HG03060 (cell line): ENCODE measurements at regions not wholly inside any gene's neighbourhood (a gene's known extent, or its start where the extent isn't known, plus 50 kb on each side); places are given as distances from the start of the nearest gene placed in this dataset.

Experiments used
- ATAC-seq: cut with Tn5 transposase; IDR thresholded peaks from one replicate; pipeline ENCODE4 v1.9.1; 2021; ENCODE audit warnings: low read depth, moderate number of reproducible peaks; ENCODE audit not compliant: unreplicated experiment

DNA sequence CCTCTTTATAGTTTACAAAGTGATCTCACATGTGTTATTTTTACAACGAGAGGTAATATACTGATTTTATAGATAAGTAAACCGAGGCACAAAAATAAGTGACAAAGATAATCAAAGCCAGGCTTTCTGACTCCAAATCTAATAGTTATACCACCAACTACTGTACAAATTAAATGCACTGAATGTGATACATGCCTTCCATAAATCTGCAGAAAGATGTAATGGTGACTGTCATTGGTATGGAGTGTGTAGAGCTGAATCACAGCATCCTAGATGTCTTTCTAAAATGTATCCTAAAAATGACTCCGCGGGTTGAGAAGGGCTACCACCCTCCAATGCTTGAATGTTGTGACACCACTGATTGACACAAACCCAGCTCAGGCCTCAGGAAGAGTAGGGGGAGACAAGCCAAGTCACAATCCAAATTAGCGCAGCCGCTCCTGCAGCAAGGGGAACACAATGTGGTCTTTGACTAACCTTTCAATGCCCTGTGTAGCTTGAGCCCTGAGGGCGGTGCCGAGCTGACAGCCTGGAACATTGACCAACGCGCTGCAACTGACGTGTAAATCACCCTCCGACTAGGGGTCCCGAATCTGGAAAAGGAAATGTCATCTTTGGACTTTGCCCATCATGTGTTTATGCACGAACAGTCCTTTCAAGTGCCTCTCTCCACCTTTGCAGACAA, 136.8 kb downstream of the OLIG3 start:
- ATAC-seq, result no peak

DNA sequence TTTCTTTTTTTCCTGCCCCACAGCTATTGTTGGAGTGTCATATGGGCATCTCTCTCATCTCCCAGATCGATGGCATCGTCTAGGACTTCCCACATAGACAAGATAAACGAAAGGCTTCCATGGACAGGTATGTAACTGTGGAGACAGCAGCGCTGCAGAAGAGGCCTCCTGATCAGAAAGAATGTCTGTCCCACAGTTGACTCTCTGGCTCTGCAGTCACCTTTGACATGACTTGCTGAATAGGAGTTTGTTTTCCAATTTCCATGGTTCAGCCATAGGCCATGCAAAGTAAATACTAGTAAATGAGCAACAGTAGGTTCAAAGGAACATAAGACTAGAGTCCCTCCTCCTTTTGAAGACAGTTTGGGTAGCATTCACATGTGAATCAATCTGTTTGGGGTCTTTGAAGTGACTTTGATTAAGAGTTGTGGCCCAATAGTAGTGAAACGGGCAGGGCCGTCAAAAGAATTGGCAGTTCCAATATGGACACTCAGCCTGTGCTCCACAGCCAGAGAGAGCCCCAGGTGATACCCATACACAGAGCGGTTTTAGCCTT, 134.7 kb upstream of the IFNGR1 start:
- no peak for ATAC-seq

DNA sequence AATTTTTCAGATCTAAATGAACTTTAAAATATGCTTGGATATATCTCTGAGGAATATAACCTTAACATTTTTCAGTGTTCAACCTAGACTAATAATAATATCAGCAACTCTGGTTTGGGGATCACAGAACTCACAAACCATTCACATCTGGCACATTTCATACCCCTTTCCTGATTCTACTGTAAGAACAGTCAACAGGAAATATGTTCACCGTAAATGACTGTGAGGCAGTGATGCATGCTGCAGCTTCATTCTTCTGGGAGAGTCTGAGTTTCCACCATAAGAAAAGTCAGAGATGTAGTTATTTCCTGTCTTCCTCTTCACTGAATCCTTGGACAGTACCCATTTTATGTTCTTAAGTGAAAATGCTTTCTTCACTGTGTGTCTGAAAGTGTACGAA, 134.2 kb upstream of the IFNGR1 start:
- ATAC-seq, result no peak

DNA sequence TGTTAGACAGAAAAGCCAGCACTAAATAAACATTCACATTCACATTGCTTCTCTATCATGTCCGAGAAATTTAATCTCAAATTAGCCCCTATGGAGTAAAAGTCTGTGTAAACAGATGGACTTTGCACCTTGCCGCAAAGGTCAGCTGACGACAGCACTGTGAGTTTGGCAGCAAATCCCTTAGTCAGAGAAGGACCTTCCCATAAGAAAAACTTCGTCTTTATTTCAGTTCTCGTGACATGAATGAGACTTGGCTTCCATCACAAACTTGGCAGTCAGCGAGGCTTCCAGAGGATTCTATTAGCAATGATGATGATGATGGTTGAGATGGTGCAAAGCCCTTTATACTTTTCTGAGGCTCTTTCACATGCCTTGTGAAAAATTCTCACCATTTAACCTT, 133.7 kb upstream of the IFNGR1 start:
- no peak for ATAC-seq

DNA sequence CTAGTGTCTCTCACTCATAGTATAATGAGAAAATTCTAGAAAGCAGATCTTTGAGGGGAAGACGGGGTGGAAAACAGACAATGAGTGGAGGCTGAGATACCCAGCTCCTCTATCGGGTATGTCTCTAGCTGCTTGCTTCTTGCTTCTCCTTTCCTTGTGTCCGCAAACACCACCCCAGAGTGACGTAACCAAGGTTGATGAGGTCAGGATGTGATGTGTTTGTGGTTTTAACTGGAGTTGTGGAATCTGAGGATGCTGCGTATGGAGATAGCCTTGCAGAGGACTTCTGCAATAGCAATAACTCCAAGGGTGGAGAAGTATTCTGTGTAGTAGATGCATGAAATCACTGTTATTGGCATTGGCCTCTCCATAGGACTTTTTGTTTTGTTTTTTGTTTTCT, 132.7 kb upstream of the IFNGR1 start:
- ATAC-seq, result no peak

DNA sequence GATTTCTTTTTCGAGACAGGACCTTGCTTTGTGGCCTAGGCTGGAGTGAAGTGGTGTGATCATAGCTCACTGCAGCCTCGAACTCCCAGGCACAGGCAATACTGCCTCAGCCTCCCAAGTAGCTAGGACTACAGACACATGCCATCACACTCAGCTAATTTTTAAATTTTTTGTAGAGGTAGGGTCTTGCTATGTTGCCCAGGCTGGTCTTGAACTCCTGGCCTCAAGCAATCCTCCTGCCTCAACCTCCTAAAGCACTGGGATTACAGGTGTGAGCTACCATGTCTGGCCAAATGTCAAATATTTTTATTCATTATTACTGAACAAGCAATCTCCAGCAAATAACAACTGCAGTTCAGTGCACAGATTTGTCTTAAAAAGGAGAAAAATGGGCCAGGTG, 131.7 kb upstream of the IFNGR1 start:
- no peak for ATAC-seq

DNA sequence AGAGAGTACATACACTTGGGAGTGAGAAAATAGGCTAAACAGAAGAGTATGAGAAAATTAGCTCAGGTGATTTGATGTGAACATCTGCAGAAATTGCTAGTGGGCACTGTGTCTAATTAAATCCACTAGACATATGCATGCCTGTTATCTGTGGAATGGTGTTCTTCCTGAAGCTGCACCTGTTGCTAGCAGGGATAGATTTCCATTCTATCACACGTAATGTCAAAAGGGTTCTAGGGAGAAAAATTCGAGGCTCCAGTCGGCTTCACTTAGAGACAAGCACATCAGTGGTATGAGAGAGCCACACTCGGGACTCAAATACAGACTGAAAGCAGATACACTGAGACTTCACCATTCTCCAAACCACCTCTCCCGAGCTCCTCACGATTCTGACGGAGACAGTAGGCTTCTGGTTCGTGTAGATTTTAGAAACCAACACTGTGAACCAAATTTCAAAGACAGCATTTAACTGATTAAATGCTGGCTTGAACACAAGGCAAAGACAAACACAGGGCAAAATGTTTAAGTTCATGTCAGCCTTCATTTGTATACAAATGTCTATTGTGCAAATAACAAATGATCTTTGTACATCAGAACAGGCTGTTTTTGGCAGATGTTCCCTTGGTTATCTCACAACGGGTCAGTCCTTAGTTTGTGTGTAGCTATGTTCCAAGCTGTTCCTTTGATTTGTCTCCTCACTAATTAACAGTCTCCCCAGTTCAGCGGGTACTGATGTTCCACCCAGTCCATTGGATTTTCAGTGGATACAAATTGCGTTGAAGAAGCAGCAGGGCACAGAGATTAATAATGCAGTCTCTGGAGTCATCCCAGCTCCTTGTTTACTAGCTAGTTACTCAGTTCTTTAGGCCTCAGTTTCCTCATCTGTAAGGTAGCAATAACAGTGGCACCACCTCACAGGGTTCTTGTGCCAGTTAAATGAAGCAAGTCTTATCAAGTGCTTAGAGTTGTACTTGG, 131.0 kb upstream of the IFNGR1 start:
- no peak for ATAC-seq

DNA sequence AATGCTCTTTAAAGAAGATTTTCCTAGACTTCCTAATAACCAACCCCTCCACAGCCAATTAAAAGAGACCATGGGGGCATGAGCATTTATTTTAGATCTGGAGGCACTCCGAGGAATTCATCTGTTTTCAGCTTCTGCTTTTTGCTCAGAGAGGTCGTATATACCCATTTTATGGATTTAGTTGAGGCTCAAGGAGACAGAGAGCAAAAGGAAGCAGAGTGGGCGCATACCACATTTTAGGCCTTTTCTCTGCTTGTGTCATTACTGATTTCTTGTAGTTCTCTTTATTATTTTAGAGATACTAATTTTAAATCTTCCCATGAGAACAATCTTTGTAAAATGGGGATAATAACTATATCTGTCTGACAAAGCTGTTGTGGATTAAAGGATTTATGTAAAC, 129.6 kb upstream of the IFNGR1 start:
- ATAC-seq, result no peak

DNA sequence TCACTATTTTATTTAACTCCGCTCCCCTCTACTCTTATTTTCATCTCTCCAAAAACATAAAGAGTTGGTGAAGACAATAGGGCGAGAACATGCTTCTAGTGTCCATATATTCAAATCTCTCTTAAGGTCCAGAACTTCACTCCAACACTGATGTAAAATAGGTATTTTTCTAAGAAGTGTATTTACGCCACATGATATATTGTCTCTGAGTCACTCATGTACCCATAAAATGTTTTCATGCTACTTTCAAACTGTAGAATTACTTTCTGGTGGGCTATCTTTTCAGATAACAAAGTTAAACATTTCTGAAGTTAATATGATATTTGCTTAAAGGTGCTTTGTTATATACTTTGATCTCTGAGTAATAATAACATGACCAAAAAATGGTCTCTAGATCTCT, 124.1 kb upstream of the IFNGR1 start:
- ATAC-seq, result no peak

DNA sequence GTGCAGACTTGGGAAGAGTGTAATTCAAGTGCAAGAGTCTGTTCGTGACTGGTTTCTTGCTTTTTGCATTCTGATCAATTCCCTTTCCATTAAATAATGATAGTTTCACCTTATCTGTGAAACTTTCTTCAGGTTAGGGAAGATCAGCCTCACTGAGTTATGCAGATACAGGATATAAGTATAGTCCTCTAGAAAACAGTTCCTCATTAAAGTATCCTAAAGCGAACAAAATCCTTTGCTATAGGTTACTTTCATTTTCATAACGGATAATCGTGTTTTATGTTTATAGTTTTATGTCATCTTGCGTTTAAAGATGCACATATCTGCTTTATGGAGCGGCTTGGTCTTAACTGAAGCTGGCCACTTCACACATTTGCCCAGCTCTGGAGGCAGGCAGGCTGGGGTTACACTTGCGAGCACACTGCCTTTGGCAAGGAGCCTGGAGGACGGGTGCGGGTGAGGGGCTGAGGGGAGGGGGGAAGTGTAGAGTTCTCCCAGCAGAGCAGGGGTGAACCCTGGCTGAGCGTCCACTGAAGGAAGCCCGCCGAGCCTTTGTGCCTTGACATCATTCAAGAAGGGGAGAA, 123.5 kb upstream of the IFNGR1 start:
- ATAC-seq, result no peak

DNA sequence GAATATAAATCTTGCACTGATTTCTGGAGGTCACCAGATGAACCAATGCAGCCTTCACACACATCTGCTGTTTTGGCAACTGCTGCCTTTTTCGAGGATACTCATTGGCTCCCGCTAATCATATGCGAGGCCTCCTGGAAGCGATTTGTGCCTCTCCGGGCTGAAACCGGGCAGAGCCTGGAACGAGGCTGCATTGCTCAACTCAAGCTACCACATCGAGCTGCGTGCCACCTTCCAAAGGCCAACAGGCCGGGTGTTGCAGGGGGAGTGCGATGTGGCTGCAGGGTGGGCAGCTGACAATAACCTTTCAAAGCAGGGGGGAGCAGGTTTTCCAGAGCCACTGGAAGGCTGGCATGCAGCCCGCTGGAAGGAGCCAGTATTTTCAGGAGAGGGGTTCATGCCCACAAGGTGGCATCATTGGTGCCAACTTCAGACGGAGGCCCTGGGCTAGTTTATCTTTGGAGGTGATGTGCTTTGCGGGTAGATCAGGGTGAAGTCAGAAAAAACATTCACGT, 122.6 kb upstream of the IFNGR1 start:
- no peak for ATAC-seq

DNA sequence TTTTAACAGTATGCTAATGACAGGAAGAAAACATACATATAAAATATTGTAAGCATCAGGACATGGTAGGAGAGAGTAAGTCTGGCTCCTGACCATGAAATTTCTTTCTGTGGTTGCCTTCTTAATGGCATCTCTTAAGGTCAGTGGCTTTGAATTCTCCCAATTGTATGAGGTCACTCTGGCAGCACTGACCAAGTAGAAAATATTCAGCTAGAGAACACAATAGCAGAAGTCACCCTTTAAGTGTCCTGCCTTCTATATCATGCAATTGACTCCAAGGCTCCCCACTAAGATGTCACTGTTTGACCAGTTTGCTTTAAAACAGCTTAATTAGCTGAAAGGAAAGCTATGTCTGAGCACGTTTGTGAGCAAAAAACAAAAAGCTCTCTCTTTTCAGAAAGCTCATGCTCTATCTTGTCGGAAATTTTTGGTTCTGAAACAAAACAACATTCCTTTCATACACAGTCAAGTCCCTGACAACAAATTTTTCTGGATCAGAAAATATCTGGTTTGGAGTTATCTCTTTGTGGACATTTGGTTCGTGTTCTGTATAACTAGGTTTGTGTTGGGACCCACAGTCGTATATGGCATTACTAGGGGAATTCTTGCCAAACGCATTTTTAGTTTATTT, 120.9 kb upstream of the IFNGR1 start:
- ATAC-seq, result no peak

DNA sequence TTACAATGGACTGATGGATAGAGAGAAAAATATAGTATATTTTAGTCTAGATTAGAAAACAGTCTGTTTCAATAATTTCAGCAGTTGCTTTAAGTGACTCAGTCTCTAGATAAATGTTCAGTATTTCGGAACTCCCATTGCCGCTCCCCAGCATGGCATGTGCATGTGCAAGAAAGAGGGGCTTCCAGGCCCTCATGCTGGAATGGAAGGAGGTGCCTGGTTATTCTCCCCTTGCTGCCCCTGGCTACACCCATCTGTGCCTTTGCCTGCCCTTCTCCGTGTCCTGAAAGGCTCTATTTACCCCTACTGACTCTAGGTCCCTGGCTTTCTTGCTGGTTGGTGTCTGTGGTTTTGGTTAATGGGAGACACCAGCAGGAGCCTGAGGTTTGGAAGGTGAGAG, 115.7 kb upstream of the IFNGR1 start:
- ATAC-seq, result no peak

DNA sequence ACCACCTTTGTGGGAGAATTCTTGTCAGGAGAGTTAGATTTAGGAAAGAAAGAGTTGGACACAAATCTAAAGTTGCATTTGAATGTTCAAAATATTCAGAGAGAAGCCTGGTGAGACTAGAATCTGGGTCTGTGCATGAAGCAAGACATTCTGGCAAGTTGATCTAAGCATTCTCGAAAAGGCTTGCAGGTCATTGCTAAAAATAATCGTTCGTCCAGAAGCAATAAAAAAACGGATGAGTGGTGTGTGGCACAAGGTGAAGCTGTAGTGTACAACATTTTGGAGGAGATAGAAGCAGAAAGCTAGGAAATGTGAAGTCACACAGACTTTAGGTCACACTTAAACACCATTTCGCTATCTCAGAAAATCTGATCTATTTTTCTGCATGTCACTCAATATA, 114.9 kb upstream of the IFNGR1 start:
- ATAC-seq, result no peak

DNA sequence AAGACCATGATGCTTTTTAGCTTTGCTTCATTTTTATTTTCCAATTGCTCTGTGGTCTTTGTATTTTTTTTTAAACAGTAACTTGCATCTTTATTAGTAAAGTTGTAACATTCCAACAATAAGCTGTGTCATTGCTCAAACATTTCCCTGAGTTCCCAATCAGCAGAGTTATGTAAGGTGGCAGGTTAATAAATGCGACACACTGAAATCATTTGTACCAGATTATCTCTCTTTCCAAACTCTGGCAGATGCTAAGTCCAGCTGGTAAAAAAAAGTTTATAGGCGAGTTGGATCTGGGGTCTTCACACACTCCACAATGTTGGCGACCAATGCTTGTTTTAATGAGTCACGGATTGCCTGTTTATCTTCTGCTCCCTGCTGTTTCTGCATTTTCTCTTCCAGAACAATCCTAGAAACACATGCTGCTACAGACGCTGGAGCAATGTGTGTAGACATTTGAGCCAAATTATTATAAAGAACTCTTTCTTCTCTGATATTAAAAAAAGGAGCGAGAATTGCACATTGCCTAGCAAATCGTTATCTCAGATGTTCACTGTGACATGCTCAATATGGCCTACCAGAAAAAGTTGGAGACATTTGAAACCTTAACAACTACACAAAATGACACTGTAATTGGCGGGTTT, 113.6 kb upstream of the IFNGR1 start:
- no peak for ATAC-seq

DNA sequence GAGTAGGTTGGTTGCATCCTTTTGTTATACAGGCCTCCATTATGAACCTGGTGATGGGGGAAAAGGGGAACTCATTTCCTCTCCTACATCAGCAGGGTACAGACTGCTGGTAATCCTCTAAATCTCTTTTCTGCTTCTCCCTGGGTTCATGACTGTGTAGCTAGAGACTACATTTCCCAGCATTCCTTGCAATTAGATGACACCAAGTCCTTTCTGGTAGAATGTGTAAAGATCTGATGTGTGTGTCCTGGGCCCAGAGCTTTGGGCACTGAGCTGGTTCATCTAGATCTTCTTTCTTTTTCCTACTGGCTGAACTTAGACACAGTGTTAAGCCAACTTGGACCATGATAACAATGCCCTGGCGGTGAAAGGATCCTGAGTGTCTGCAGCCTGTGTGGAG, 104.7 kb upstream of the IFNGR1 start:
- no peak for ATAC-seq

DNA sequence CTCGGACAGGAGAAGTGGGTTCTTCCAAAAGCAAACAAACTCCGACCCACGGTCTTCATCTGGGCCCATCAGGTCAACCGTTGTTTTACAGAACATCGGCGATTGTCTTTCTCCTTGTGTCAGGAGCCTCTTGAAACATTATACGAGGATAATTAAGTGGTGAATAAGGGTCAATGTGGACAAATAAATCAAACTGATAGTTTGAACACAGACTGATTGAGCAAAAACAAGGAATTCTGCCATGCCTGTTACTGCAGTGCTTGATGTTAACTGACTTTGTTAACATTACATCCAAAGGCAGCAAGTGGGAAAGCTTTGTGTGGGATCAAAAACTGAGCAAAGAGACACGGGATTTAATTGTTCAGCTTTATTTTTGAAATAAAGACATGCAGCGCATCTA, 101.1 kb upstream of the IFNGR1 start:
- no peak for ATAC-seq

DNA sequence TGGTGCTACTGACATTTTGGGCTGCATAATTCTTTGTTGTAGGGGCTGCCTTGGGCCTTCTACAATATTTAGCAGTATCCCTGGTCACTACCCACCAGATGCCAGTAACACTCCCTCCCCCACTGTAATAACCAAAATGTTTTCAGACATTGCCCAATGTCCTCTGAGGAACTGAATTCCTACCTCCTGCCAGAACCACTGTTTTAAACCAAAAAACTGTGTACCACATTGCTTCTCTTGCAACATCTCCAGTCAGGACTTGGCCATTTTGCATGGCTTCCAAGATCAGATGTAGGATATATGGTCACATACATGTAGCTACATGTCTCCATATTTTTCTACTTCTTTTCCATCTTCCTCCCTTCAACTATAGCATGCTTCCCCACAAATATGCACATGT, 97.4 kb upstream of the IFNGR1 start:
- no peak for ATAC-seq

DNA sequence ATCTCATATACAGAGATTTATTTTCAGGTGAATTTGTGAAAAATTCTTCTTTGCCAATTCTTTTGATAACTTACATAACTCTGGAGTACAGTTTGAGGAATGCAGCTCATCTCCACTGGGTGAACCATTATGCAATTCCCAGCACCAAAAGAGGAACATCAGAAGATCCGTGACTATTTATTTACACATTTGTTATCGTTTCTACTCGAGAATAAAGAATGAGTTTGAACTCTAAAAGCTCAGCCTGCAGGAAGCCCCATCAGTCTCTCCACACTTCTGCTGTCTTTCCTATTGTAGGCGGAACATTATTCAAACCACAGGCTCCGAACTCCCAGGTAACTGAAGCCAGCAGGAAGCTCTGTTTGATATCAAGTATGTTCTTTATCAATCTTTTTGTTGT, 95.9 kb upstream of the IFNGR1 start:
- ATAC-seq, result no peak
